22Rv1 (cell line): ENCODE measurements at regions not wholly inside any gene's neighbourhood (a gene's known extent, or its start where the extent isn't known, plus 50 kb on each side); places are given as distances from the start of the nearest gene placed in this dataset.

Experiments used
- H3K27ac ChIP-seq: fragments of 450-650 bp; 2 replicates; pipeline ENCODE4 v1.5.1; 2017
- ZFX ChIP-seq: fragments of 450-650 bp; IDR thresholded peaks from 2 replicates; pipeline ENCODE4 v1.6.1; 2017; ENCODE audit warnings: antibody characterized with exemption, borderline replicate concordance
- TF ChIP-seq, protein P1 (sequence below): fragments of 450-650 bp; IDR thresholded peaks from 2 replicates; pipeline ENCODE4 v1.5.1; 2017; ENCODE audit warnings: mild to moderate bottlenecking

DNA sequence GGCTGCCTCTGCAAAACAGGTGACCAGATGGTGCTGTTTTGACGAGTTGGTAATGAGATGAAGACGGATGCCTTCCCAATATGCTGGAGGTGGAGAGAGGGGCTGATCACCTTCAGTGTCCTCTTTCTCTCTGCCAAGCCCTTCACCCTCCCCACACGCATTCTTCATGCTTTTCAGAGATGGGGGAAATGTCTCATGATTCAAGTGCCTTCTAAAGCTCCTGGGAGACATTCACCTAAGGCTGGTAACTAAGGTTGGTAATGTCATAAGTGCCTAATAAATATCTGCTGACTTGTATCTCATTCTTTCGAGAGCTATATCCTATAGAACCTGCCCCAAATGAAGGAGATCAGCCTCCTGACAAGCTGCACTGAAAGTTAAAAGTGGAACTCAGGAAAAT, 86.2 kb upstream of the MBNL2 start:
- TF ChIP-seq, protein P1, sequence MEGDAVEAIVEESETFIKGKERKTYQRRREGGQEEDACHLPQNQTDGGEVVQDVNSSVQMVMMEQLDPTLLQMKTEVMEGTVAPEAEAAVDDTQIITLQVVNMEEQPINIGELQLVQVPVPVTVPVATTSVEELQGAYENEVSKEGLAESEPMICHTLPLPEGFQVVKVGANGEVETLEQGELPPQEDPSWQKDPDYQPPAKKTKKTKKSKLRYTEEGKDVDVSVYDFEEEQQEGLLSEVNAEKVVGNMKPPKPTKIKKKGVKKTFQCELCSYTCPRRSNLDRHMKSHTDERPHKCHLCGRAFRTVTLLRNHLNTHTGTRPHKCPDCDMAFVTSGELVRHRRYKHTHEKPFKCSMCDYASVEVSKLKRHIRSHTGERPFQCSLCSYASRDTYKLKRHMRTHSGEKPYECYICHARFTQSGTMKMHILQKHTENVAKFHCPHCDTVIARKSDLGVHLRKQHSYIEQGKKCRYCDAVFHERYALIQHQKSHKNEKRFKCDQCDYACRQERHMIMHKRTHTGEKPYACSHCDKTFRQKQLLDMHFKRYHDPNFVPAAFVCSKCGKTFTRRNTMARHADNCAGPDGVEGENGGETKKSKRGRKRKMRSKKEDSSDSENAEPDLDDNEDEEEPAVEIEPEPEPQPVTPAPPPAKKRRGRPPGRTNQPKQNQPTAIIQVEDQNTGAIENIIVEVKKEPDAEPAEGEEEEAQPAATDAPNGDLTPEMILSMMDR, result no peak
- no peak for TF ChIP-seq ZFX
- H3K27ac ChIP-seq, result no peak overlapping the region

DNA sequence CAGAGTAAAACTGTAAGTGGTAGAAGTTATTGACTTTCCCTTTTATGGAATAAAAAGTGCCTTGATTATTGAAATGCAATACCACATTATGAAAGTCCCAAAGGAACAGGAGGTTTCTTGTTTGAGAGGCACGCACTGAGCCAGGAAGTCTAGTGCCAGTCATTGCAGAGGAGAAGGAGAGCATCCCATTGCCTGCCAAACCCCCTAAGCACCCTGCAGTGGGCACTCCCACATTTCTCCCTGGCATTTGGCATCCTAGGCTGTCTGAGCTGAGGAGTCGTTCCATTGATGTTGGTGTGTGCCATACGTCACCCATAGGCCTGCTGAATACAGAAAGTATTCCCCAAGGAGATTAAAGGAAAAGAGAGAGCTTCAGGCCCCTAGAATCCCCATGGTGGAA, 85.7 kb upstream of the MBNL2 start:
- TF ChIP-seq, protein P1, result no peak
- no peak for TF ChIP-seq ZFX
- H3K27ac ChIP-seq, result no peak overlapping the region

DNA sequence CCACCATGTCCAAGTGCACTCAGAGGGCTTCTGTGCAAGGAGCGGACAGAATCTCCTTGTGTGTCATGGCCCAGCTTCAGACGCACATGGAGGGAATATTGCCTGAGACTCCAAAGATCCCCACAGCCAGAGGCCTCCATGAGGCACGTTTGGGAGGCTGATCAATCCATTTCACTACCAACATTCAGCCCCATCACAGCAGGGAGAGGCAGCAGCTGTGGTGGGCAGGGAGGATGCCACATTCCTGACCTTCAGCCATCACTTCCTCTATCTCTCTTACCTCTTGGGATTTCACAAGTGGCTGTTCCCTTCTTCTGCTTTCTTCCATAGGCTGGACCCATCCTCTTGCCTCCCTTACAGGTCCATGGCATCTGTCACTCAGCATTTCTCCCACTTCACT, 82.4 kb upstream of the MBNL2 start:
- TF ChIP-seq ZFX, result no peak
- TF ChIP-seq, protein P1, result no peak

DNA sequence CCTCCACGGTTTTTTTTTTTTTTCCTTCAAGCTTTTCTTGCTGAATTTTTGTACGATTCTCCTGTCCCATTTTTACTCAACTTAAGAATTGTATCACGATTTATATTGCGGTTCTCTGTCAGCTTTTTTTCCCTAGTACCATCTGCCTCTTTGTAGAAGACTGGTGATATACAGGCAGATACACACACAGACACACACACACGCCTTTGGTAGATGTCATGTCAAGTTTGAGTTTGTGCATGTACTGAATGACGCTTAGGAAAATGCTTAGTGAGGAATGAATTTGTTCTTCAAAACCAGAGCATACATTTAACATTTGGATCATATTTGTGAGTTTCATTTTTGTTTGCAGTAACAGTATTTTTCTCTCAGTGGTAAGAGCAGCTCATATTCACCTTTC, 82.0 kb upstream of the MBNL2 start:
- H3K27ac ChIP-seq, result no peak overlapping the region; the same call in 1 of the 2 replicates
- no peak for TF ChIP-seq ZFX
- TF ChIP-seq, protein P1, result no peak

More for the DNA sequence above, 82.4 kb upstream of the MBNL2 start:
- H3K27ac ChIP-seq, result no peak overlapping the region

DNA sequence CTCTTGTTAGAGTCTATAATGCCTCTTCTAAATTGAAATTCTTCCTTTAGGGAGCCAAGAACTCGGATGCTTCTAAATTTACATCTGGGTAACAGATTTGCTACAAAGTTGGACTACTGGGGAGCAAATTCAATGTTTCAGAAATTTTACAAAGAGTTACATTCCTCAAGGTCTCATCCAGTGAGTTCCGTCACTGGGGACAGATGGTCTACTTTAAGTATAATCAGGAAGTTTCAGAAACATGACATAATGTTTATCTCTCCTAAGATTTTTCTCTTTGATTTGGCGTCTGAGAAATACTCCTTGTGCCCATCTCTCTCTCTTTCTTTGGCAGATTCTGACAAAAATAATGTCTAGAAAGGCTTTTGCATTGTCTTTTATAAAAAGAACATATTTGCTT, 81.5 kb upstream of the MBNL2 start:
- H3K27ac ChIP-seq, result peak overlapping the region; percentile 74
- TF ChIP-seq, protein P1, result no peak
- TF ChIP-seq ZFX, result no peak

DNA sequence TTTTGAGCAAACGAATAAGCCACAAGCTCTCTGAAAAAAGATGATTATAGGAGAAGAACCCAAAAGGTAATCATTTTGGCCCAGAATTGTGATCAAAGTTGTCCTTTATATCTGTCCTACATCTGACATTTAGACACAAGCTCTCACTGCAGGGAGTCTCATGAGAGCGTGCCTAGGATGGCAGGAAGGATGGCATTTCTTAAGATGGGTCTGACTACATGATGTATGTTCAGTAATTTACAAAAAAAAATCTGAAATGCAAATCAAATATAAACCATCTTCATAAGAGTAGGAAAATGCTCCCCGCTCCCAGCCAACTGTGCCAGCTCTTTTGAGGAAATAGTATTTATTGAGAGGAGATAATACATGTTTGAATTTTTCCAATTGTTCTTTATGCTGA, 81.0 kb upstream of the MBNL2 start:
- peak overlapping the region; percentile 74 for H3K27ac ChIP-seq
- TF ChIP-seq, protein P1, result no peak
- no peak for TF ChIP-seq ZFX

DNA sequence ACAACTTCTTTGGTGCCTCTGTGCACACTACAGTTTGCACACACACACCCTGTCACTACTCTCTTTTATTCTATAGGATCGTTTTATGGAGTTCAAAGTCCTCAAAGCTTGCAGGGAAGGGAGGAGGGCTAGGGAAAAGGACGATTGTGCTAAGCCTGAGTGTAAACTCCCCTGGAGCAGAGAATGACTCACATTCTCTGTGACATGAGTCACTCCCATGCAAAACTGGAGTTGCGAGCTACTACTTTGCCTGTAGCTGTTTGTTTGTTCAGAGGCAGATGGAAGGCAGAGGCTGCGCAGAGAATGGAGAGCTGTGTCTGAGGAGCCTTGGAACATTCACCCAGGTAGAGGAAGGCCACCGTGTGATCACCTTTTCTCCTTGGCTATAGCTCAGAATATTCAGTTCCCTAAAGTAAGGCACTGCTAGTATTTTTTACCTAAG, 80.5 kb upstream of the MBNL2 start:
- peak overlapping the region; percentile 74 for H3K27ac ChIP-seq
- TF ChIP-seq, protein P1, result no peak
- TF ChIP-seq ZFX, result no peak
